SK-N-SH (cell line): ENCODE measurements at regions not wholly inside any gene's neighbourhood (a gene's known extent, or its start where the extent isn't known, plus 50 kb on each side); places are given as distances from the start of the nearest gene placed in this dataset.

Experiments used
- CTCF ChIA-PET: fragments of 300-600, 350-600 bp; formaldehyde crosslinking; extraction: SDS; loops from one replicate; lab custom pipeline; 2021; lab: Yijun Ruan, JAX
- POLR2A ChIA-PET: fragments of 350-600 bp; sonication (Branson Sonifier 250); formaldehyde crosslinking; extraction: SDS; loops from one replicate; lab custom pipeline; 2020; ENCODE audit warnings: antibody characterized with exemption, inconsistent platforms; lab: Yijun Ruan, JAX
- DNase-seq: peaks from one replicate; pipeline ENCODE4 v3.0.0; 2012
- H2AFZ ChIP-seq: fragments of 200-600 bp; sonication (generic); 2 replicates; pipeline ENCODE4 v1.8.1; 2016; ENCODE audit warnings: antibody characterized with exemption, mild to moderate bottlenecking, low read depth
- H3F3A ChIP-seq: fragments of 200-600 bp; sonication (generic); replicated peaks from 2 replicates; pipeline ENCODE3; 2016; ENCODE audit warnings: antibody characterized with exemption, mild to moderate bottlenecking; ENCODE audit not compliant: insufficient read depth
- H3K27ac ChIP-seq, 2 experiments: fragments of 200-500 bp in 1 of 2; fragments of 200-600 bp in 1 of 2; sonication (Bioruptor generic) in 1 of 2; sonication (generic), shearing (Covaris generic) in 1 of 2; 2 replicates each; pipeline versions ENCODE4 v1.5.1 to v1.6.1; 2014 to 2016; ENCODE audit warnings: low read depth in 2 of 2, inconsistent platforms in 1 of 2, low read length in 1 of 2, mild to moderate bottlenecking in 1 of 2, mixed read lengths in 1 of 2
- H3K27me3 ChIP-seq: fragments of 200-600 bp; sonication (generic), shearing (Covaris generic); 2 replicates; pipeline ENCODE4 v1.6.1; 2016; ENCODE audit warnings: mixed run types; ENCODE audit not compliant: insufficient read depth
- H3K36me3 ChIP-seq, 2 experiments: fragments of 200-500 bp in 1 of 2; fragments of 200-600 bp in 1 of 2; sonication (Bioruptor generic) in 1 of 2; sonication (generic) in 1 of 2; replicated peaks in 1 of 2; 2 replicates each; pipeline versions ENCODE3 to v1.5.1; 2014 to 2016; ENCODE audit warnings: low read length in 1 of 2, mild to moderate bottlenecking in 1 of 2; ENCODE audit not compliant: insufficient read depth in 2 of 2, control insufficient read depth in 1 of 2
- H3K4me1 ChIP-seq, 2 experiments: fragments of 200-500 bp in 1 of 2; fragments of 200-600 bp in 1 of 2; sonication (Bioruptor generic) in 1 of 2; sonication (generic), shearing (Covaris generic) in 1 of 2; 2 replicates each; pipeline versions ENCODE4 v1.5.1 to v1.6.1; 2014 to 2016; ENCODE audit warnings: low read depth in 1 of 2, low read length in 1 of 2, mixed run types in 1 of 2; ENCODE audit not compliant: insufficient read depth in 2 of 2, control insufficient read depth in 1 of 2
- H3K4me2 ChIP-seq: fragments of 200-600 bp; sonication (generic), shearing (Covaris generic); 2 replicates; pipeline ENCODE4 v1.6.1; 2017; ENCODE audit warnings: mixed run types
- H3K4me3 ChIP-seq, 2 experiments: fragments of 200-500 bp in 1 of 2; fragments of 200-600 bp in 1 of 2; sonication (Bioruptor generic) in 1 of 2; sonication (generic), shearing (Covaris generic) in 1 of 2; 2 replicates each; pipeline versions ENCODE4 v1.5.1 to v1.8.1; 2014 to 2016; ENCODE audit warnings: low read depth in 2 of 2, inconsistent platforms in 1 of 2, low read length in 1 of 2, mild to moderate bottlenecking in 1 of 2, mixed read lengths in 1 of 2, moderate library complexity in 1 of 2
- H3K79me2 ChIP-seq: fragments of 200-600 bp; sonication (generic); 2 replicates; pipeline ENCODE4 v1.8.1; 2017; ENCODE audit warnings: mild to moderate bottlenecking; ENCODE audit not compliant: insufficient read depth
- H3K9ac ChIP-seq: fragments of 200-600 bp; sonication (generic); 2 replicates; pipeline ENCODE4 v1.6.1; 2017; ENCODE audit warnings: mixed run types
- H3K9me2 ChIP-seq: fragments of 200-600 bp; sonication (generic); 2 replicates; pipeline ENCODE4 v1.6.1; 2017; ENCODE audit warnings: mixed run types
- H3K9me3 ChIP-seq: fragments of 200-600 bp; sonication (generic); 2 replicates; pipeline ENCODE4 v1.6.1; 2017; ENCODE audit warnings: mixed run types, mild to moderate bottlenecking, moderate library complexity
- H4K20me1 ChIP-seq: fragments of 200-600 bp; sonication (generic); 2 replicates; pipeline ENCODE4 v1.6.1; 2017; ENCODE audit warnings: mild to moderate bottlenecking, mixed run types; ENCODE audit not compliant: insufficient read depth
- CHD2 ChIP-seq: fragments of 150-350 bp; IDR thresholded peaks from 2 replicates; pipeline ENCODE4 v1.6.1; 2018; ENCODE audit warnings: low read length; ENCODE audit not compliant: partially characterized antibody
- ELF1 ChIP-seq: IDR thresholded peaks from 2 replicates; pipeline ENCODE4 v1.4.0; 2012
- EP300 ChIP-seq, 2 experiments: IDR thresholded peaks; 2 replicates each; pipeline versions ENCODE4 v1.4.0 to v1.6.1; 2012; ENCODE audit warnings: borderline replicate concordance in 1 of 2, low read depth in 1 of 2, low read length in 1 of 2
- FOSL2 ChIP-seq: IDR thresholded peaks from 2 replicates; pipeline ENCODE4 v1.4.0; 2012; ENCODE audit warnings: low read depth, mild to moderate bottlenecking, moderate library complexity, borderline replicate concordance
- FOXM1 ChIP-seq: IDR thresholded peaks from 2 replicates; pipeline ENCODE4 v1.4.0; 2012; ENCODE audit warnings: low read depth, mild to moderate bottlenecking
- GATA2 ChIP-seq: sonication (generic); formaldehyde crosslinking; IDR thresholded peaks from 2 replicates; pipeline ENCODE4 v1.5.0; 2020; ENCODE audit warnings: mild to moderate bottlenecking, missing genetic modification reagents
- MEF2A ChIP-seq: IDR thresholded peaks from 2 replicates; pipeline ENCODE4 v1.4.0; 2012; ENCODE audit warnings: low read depth, borderline replicate concordance
- NFIC ChIP-seq: IDR thresholded peaks from 2 replicates; pipeline ENCODE4 v1.4.0; 2012; ENCODE audit warnings: borderline replicate concordance
- NRF1 ChIP-seq: IDR thresholded peaks from 2 replicates; pipeline ENCODE4 v1.6.1; 2012; ENCODE audit warnings: low read depth, mild to moderate bottlenecking, low read length
- POLR2AphosphoS5 ChIP-seq: IDR thresholded peaks from 2 replicates; pipeline ENCODE4 v1.6.1; 2012; ENCODE audit warnings: low read depth, low read length
- RAD21 ChIP-seq: IDR thresholded peaks from 2 replicates; pipeline ENCODE4 v1.6.1; 2012; ENCODE audit warnings: mild to moderate bottlenecking, low read length
- RCOR1 ChIP-seq: fragments of 150-350 bp; IDR thresholded peaks from 2 replicates; pipeline ENCODE4 v1.6.1; 2017; ENCODE audit warnings: antibody characterized with exemption, low read length
- YY1 ChIP-seq: IDR thresholded peaks from 2 replicates; pipeline ENCODE4 v1.4.0; 2012; ENCODE audit warnings: low read depth, mild to moderate bottlenecking
- WGBS: methylation state at CpG from one replicate; pipeline ENCODE4 v1.1.6; 2017; ENCODE audit warnings: low lambda C conversion rate; 5-methylcytosine and 5-hydroxymethylcytosine counted together
- TF ChIP-seq, protein P1 (sequence below): IDR thresholded peaks from 2 replicates; pipeline ENCODE4 v1.4.0; 2012; ENCODE audit warnings: low read depth
- TF ChIP-seq, protein P2 (sequence below): IDR thresholded peaks from 2 replicates; pipeline ENCODE4 v1.4.0; 2012; ENCODE audit warnings: low read depth, borderline replicate concordance
- TF ChIP-seq, protein P3 (sequence below): fragments of 150-350 bp; IDR thresholded peaks from 2 replicates; pipeline ENCODE4 v1.6.1; 2017; ENCODE audit warnings: antibody characterized with exemption, low read length, low read depth, borderline replicate concordance

DNA sequence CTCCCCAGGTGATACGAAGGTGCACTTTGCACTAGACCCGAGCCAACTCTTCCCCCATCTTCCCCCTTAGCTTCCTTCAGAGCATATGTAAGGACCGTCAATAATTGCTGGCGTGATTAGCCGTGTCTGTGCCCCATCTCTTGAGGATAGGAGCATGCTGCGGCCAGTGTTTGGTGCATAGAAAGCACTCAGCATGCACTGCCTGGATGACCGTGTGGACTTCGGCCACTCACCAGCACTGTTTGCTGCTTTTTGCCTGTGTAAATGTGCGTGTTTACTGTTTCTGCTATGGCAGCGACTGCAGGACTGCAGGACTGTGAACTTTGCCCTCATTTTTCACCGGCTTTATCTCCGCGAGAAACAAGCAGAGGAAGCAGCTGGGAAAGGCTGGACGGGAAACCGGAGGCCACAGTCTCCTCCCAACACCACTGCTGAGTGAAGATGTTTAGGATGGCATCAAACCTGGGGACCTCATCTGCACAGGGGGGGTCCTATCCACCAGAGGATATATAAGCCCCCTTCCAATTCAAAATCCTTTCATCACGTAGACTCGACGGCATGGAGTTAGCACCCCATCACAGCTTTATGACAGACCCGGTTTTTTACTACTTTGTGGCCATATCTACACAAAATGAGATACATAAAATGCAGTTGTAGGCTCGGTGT, 150.6 kb upstream of the AFDN start:
- TF ChIP-seq, protein P1, sequence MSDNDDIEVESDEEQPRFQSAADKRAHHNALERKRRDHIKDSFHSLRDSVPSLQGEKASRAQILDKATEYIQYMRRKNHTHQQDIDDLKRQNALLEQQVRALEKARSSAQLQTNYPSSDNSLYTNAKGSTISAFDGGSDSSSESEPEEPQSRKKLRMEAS, result no peak
- no peak for TF ChIP-seq ELF1
- no peak for TF ChIP-seq POLR2AphosphoS5
- TF ChIP-seq NFIC, result no peak
- TF ChIP-seq RAD21, result no peak
- no peak for TF ChIP-seq CHD2
- no peak for TF ChIP-seq EP300 (IDR thresholded peaks at IDR 0.05; ENCODE audit: borderline replicate concordance in 1 of 2, low read depth in 1 of 2, low read length in 1 of 2)
- TF ChIP-seq, protein P2, sequence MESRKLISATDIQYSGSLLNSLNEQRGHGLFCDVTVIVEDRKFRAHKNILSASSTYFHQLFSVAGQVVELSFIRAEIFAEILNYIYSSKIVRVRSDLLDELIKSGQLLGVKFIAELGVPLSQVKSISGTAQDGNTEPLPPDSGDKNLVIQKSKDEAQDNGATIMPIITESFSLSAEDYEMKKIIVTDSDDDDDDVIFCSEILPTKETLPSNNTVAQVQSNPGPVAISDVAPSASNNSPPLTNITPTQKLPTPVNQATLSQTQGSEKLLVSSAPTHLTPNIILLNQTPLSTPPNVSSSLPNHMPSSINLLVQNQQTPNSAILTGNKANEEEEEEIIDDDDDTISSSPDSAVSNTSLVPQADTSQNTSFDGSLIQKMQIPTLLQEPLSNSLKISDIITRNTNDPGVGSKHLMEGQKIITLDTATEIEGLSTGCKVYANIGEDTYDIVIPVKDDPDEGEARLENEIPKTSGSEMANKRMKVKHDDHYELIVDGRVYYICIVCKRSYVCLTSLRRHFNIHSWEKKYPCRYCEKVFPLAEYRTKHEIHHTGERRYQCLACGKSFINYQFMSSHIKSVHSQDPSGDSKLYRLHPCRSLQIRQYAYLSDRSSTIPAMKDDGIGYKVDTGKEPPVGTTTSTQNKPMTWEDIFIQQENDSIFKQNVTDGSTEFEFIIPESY, result no peak
- no peak for TF ChIP-seq FOXM1
- CTCF ChIA-PET, result no interaction called here
- no peak for DNase-seq

DNA sequence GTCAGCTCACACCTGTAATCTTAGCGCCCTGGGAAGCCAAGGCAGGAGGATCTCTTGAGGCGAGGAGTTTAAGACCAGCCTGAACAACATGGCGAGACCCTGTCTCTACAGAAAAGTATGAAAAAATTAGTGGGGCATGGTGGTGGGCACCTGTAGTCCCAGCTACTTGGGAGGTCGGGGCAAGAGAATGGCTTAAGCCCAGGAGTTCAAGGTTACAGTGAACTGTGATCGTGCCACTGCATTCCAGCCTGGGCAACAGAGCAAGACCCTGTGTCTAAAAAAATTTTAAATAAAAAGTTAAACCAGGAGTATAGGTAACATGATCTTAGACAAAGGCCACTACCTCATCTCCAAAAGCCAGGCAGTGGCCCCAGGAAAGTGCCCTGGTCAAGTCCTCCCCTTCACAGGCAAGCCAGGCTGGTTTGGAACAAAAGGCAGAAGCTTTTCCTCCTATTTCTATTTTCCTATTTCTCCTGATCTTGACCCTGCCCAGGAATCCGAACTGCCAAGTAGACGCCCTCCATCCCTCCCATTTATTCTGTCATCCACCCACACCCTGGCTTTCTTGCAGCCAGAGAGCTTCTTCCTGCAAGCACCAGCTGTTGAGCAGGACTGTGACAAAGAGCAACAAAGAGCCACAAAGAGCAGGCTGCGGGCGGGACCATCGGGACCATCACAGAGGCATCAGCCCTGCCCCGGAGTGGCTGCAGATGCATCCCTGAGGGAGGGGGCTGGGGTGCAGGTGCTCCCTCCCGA, 149.9 kb upstream of the AFDN start:
- 34% methylated on average over 8 of the region's 12 CpGs for WGBS
- Histone ChIP-seq H3K9ac (no peak overlapping the region), H3F3A (no peaks in the 10 kb centered on the region), H3K4me1 (peaks cover 0 to 6% of the 10 kb centered on the region in 2 experiments; a peak in 1 of 4 replicates), H4K20me1 (no peaks in the 10 kb centered on the region), H3K27me3 (no peaks in the 10 kb centered on the region), H2AFZ (no peak overlapping the region), H3K4me3 (no peak overlapping the region), H3K36me3 (no peaks in the 10 kb centered on the region), H3K4me2 (no peak overlapping the region), H3K9me3 (no peaks in the 10 kb centered on the region), H3K27ac (no peak overlapping the region), H3K9me2 (no peaks in the 10 kb centered on the region), H3K79me2 (no peaks in the 10 kb centered on the region)
- TF ChIP-seq, protein P3, sequence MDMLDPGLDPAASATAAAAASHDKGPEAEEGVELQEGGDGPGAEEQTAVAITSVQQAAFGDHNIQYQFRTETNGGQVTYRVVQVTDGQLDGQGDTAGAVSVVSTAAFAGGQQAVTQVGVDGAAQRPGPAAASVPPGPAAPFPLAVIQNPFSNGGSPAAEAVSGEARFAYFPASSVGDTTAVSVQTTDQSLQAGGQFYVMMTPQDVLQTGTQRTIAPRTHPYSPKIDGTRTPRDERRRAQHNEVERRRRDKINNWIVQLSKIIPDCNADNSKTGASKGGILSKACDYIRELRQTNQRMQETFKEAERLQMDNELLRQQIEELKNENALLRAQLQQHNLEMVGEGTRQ, result no peak
- no peak for TF ChIP-seq NFIC
- TF ChIP-seq FOSL2, result no peak
- TF ChIP-seq GATA2 (CRISPR knock-in tag), result no peak
- no peak for TF ChIP-seq RCOR1
- no peak for TF ChIP-seq YY1
- no peak for TF ChIP-seq NRF1
- no peak for TF ChIP-seq MEF2A
- ChIA-PET CTCF (no interaction called here), POLR2A (no interaction called here)
- no peak for DNase-seq

More for the DNA sequence above, 150.6 kb upstream of the AFDN start:
- WGBS, result 45% methylated on average over 19 of the region's 20 CpGs
- Histone ChIP-seq H3K27ac (no peak overlapping the region), H3K36me3 (no peaks in the 10 kb centered on the region), H3K4me3 (no peak overlapping the region), H3K9me3 (no peaks in the 10 kb centered on the region), H4K20me1 (no peaks in the 10 kb centered on the region), H3K79me2 (no peaks in the 10 kb centered on the region), H2AFZ (no peak overlapping the region), H3K4me2 (no peak overlapping the region), H3K9me2 (no peaks in the 10 kb centered on the region), H3K9ac (no peak overlapping the region), H3F3A (no peaks in the 10 kb centered on the region), H3K27me3 (no peaks in the 10 kb centered on the region), H3K4me1 (peaks cover 0 to 5% of the 10 kb centered on the region in 2 experiments; a peak in 1 of 4 replicates)
- POLR2A ChIA-PET, result no interaction called here
